Smooth muscle cell (in vitro differentiated cells): ENCODE measurements at regions not wholly inside any gene's neighbourhood (a gene's known extent, or its start where the extent isn't known, plus 50 kb on each side); places are given as distances from the start of the nearest gene placed in this dataset.

Experiments used
- DNase-seq: peaks from one replicate; lab custom pipeline; 2025; ENCODE audit not compliant: unreplicated experiment; lab: John Stamatoyannopoulos, UW
- H2AFZ ChIP-seq: fragments of 200-600 bp; sonication (generic); 2 replicates; pipeline ENCODE4 v1.6.0; 2016; ENCODE audit warnings: antibody characterized with exemption, low read depth, mild to moderate bottlenecking
- H3F3A ChIP-seq: fragments of 200-600 bp; sonication (generic); 2 replicates; pipeline ENCODE4 v1.6.0; 2017; ENCODE audit warnings: antibody characterized with exemption, low read depth
- H3K27ac ChIP-seq: fragments of 200-600 bp; sonication (generic); 2 replicates; pipeline ENCODE4 v1.5.1; 2016; ENCODE audit warnings: low read depth, mild to moderate bottlenecking
- H3K27me3 ChIP-seq: fragments of 200-600 bp; sonication (generic); 2 replicates; pipeline ENCODE4 v1.6.1; 2016; ENCODE audit warnings: low read depth, mild to moderate bottlenecking
- H3K36me3 ChIP-seq: fragments of 200-600 bp; sonication (generic); 2 replicates; pipeline ENCODE4 v1.5.1; 2016; ENCODE audit warnings: low read depth
- H3K4me1 ChIP-seq: fragments of 200-600 bp; sonication (generic); 2 replicates; pipeline ENCODE4 v1.5.1; 2016; ENCODE audit warnings: low read depth
- H3K4me2 ChIP-seq: fragments of 200-600 bp; sonication (generic); 2 replicates; pipeline ENCODE4 v1.6.0; 2016; ENCODE audit warnings: mild to moderate bottlenecking
- H3K4me3 ChIP-seq: fragments of 200-600 bp; sonication (generic); 2 replicates; pipeline ENCODE4 v1.5.1; 2016; ENCODE audit warnings: mild to moderate bottlenecking
- H3K79me2 ChIP-seq: fragments of 200-600 bp; sonication (generic); 2 replicates; pipeline ENCODE4 v1.6.0; 2016; ENCODE audit warnings: low read depth, mild to moderate bottlenecking
- H3K9ac ChIP-seq: fragments of 200-600 bp; sonication (generic); 2 replicates; pipeline ENCODE4 v1.6.0; 2016; ENCODE audit warnings: low read depth
- H3K9me3 ChIP-seq: fragments of 200-600 bp; sonication (generic); replicated peaks from 2 replicates; pipeline ENCODE4 v1.5.1; 2016; ENCODE audit warnings: low read depth
- H4K20me1 ChIP-seq: fragments of 200-600 bp; sonication (generic); 2 replicates; pipeline ENCODE4 v1.6.0; 2016; ENCODE audit warnings: low read depth
- CTCF ChIP-seq: fragments of 200-600 bp; sonication (generic); IDR thresholded peaks from 2 replicates; pipeline ENCODE4 v1.5.1; 2017; ENCODE audit warnings: borderline replicate concordance, mild to moderate bottlenecking, antibody characterized with exemption; ENCODE audit not compliant: insufficient read depth, poor library complexity, severe bottlenecking
- WGBS: methylation state at CpG from one replicate; pipeline ENCODE4 v1.1.7; 2016; ENCODE audit warnings: low lambda C conversion rate; 5-methylcytosine and 5-hydroxymethylcytosine counted together

DNA sequence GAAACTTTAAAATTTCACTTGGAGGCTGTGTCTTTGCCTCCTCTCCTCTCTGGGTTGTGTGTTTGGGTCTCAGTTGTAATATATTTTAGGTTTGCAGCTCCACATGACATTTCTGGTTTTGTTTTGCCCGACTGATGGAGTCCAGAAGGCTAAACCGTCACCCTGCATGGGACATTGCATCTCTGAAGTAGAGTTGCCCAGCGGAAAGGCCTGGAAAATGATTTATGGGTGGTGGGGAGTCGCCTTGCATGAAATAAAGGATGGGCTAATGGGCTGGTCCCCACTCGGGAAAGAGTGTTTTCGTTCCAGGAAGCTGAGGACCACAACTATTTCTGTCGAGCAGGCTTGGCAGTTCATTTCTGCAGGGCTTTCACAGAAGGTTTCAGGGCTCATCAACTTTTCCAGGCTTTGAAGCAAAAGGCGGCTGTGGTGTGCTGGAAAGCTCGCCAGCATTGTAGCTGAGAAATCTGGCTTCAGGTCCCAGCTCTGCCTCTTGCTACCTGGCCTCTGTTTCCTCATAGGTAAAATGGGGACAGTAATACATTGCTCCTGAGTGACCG lies 74.8 kb upstream of the GSC start:
- Histone ChIP-seq H3F3A (no peaks in the 10 kb centered on the region), H3K27me3 (no peaks in the 10 kb centered on the region), H4K20me1 (no peaks in the 10 kb centered on the region), H2AFZ (no peak overlapping the region), H3K4me1 (no peaks in the 10 kb centered on the region), H3K27ac (no peak overlapping the region), H3K4me2 (no peak overlapping the region), H3K79me2 (no peaks in the 10 kb centered on the region), H3K4me3 (no peak overlapping the region), H3K9me3 (no peaks in the 10 kb centered on the region), H3K9ac (no peak overlapping the region), H3K36me3 (no peaks in the 10 kb centered on the region)
- TF ChIP-seq CTCF: no peak
- no peak for DNase-seq
- 86% methylated on average over 10 of the region's 10 CpGs for WGBS

- H3K4me2 ChIP-seq: no peak overlapping the region
- no peaks in the 10 kb centered on the region for H3K4me1 ChIP-seq
- WGBS: 93% methylated on average over 6 of the region's 6 CpGs
- no peaks in the 10 kb centered on the region for H3K79me2 ChIP-seq
- H3K9ac ChIP-seq: no peak overlapping the region
- H2AFZ ChIP-seq: no peak overlapping the region
- H3K4me3 ChIP-seq: no peak overlapping the region
- no peak for TF ChIP-seq CTCF
- no peak for DNase-seq
- no peak overlapping the region for H3K27ac ChIP-seq
- H3K9me3 ChIP-seq: no peaks in the 10 kb centered on the region
- H3K27me3 ChIP-seq: no peaks in the 10 kb centered on the region
- no peaks in the 10 kb centered on the region for H3F3A ChIP-seq
- H4K20me1 ChIP-seq: no peaks in the 10 kb centered on the region
- no peaks in the 10 kb centered on the region for H3K36me3 ChIP-seq
Observed at GRCh38 chr14:94840467-94840866, 70.6 kb upstream of the GSC start.

- 78% methylated on average over 4 of the region's 4 CpGs for WGBS
Observed at GRCh38 chr14:94839348-94839747, 69.4 kb upstream of the GSC start.

More at GRCh38 chr14:94839348-94839747, 69.4 kb upstream of the GSC start:
- no peak overlapping the region for H2AFZ ChIP-seq
- DNase-seq: no peak
- TF ChIP-seq CTCF: no peak
- H3K9me3 ChIP-seq: no peaks in the 10 kb centered on the region
- no peaks in the 10 kb centered on the region for H3F3A ChIP-seq
- H3K27ac ChIP-seq: no peak overlapping the region
- H3K27me3 ChIP-seq: no peaks in the 10 kb centered on the region
- no peaks in the 10 kb centered on the region for H3K4me1 ChIP-seq
- H3K4me3 ChIP-seq: no peak overlapping the region
- no peak overlapping the region for H3K9ac ChIP-seq
- H3K36me3 ChIP-seq: no peaks in the 10 kb centered on the region
- no peaks in the 10 kb centered on the region for H3K79me2 ChIP-seq
- no peak overlapping the region for H3K4me2 ChIP-seq
- no peaks in the 10 kb centered on the region for H4K20me1 ChIP-seq
